DMS53 treated with DMSO at 0.1 percent for 48 hours (cell line): ENCODE measurements at regions not wholly inside any gene's neighbourhood (a gene's known extent, or its start where the extent isn't known, plus 50 kb on each side); places are given as distances from the start of the nearest gene placed in this dataset.

ENCODE experiments used
- DNase-seq: peaks from one replicate; lab custom pipeline; 2025; ENCODE audit not compliant: unreplicated experiment; lab: John Stamatoyannopoulos, UW

- no peak for DNase-seq
These were observed 355.4 kb downstream of the ETS1 start for GRCh38 chr11:128231845-128232410.

DNA sequence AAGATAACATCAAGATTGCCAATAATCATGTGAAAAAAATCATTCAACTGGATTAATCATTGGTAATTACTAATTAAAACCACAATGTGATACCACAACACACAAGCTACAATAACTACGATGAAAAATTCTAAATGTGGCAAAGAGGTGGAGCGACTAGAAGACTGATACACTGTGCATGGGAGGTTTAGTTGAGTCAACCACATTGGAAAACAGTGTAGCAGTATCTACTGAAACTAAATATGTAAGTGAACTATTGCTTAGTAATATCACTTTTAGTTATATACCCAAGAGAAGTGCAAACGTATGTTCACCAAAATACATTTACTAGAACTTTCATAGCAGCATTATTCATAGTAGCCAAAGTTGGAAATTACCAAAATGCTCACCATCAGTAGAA is 359.9 kb downstream of the ETS1 start:
- no peak for DNase-seq

DNA sequence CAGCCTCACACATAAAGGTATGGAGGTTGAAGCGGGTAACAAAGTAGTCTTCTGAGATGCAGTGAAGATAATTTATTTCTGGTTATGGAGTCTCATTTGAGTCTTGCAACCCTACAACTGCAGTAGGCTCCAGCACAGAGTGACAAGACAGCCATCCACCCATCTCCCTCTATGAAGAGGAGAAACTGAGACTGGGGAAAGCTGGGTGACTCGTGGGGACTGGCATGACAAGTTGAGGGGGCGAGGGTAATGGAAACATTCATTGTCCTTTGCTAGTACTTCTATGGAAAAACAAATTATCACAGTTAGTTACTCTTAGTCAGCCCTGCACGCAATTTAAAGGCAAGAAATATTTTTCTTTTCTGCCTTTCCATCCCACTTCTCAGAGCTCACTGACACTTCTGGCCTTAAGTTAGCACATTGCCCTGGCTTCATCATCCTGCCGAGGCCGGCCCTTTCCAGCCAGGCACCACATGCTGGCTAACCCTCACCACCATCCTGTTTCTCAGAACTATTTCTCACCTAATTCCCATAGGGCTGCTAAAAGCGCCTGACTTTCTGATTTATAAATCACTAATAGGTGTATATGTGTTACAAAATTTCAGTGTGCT is 361.1 kb downstream of the ETS1 start:
- DNase-seq = no peak

DNA sequence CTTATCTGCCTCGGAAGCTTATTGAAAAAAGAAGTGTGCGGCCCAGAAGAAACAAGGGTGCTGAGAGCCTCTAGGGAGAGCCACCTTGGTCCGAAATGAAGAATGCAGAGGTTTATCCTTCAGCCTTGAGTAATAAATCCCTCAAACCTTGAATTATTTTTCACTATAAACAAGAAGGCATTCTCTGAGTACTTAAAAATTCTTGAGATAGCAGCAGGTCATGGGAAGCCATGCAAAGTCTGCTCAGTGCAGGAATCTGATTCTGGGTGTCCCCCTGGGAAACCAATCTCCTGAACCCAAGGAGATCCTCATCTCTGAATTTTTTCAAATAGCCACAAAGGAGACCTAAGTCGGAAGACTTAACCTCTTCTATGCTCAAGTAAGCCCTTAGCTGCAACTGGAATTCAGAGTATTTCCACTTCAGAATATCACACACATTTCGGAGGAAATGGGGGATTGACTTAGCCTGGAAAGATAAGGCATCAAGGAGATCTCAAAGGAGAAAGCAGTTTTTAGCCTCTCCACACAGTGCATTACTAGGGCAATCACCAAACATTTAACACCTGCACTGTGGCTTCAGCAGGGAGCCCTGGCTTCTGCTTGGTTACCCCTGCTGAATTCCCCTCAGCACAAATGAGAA is 365.0 kb downstream of the ETS1 start:
- DNase-seq = no peak

GRCh38 chr11:128219731-128220120 is 367.6 kb downstream of the ETS1 start:
- DNase-seq = no peak

DNA sequence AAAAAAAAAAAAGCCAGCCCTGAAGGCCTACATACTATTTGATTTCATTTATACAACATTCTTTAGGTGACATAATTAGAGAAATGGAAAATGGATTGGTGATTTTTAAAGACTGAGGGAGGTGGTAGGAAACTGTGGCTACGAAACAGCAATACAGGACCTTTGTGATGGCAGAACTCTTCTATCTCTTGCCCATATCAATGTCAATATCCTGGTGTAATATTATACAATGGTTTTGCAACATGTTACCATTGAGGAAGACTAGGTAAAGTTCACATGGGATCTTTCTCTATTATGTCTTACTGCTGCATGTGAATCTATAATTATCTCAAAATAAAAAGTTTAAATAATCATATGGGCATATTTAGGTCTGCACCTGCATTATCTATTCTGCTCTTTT is 371.2 kb downstream of the ETS1 start:
- DNase-seq = no peak

- no peak for DNase-seq
These were observed 372.0 kb downstream of the ETS1 start for GRCh38 chr11:128215238-128215882.

DNA sequence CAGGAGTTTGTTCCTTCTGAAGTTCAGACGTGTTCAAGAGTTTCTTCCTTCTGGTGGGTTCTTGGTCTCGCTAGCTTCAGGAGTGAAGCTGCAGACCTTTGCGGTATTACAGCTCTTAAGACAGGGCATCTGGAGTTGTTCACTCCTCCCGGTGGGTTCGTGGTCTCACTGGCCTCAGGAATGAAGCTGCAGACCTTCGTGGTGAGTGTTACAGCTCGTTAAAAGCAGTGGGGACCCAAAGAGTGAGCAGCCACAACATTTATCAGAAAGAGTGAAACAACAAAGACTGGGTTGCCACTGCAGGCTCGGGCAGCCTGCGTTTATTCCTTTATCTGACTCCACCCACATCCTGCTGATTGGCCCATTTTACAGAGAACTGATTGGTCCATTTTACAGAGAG is 373.1 kb downstream of the ETS1 start:
- no peak for DNase-seq

GRCh38 chr11:128213461-128213860 is 373.9 kb downstream of the ETS1 start:
- DNase-seq = no peak

- no peak for DNase-seq
These were observed 375.0 kb downstream of the ETS1 start for GRCh38 chr11:128212324-128212723.

GRCh38 chr11:128210148-128210940 is 377.0 kb downstream of the ETS1 start:
- DNase-seq = peak; percentile 43

DNA sequence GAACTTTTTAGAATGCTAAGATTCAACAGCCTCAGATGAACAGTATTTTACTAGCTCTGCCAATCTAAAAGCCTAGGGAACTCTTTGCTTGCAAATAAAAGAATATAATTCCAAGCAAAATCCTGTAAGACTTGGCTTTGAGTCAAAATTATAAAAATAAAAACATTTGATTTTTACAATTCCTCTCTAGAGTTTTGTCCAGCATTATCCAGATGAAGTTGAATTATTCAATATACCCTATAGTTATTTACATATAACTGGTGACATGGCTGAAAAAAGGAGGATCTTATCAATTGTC is 378.3 kb downstream of the ETS1 start:
- no peak for DNase-seq

DNA sequence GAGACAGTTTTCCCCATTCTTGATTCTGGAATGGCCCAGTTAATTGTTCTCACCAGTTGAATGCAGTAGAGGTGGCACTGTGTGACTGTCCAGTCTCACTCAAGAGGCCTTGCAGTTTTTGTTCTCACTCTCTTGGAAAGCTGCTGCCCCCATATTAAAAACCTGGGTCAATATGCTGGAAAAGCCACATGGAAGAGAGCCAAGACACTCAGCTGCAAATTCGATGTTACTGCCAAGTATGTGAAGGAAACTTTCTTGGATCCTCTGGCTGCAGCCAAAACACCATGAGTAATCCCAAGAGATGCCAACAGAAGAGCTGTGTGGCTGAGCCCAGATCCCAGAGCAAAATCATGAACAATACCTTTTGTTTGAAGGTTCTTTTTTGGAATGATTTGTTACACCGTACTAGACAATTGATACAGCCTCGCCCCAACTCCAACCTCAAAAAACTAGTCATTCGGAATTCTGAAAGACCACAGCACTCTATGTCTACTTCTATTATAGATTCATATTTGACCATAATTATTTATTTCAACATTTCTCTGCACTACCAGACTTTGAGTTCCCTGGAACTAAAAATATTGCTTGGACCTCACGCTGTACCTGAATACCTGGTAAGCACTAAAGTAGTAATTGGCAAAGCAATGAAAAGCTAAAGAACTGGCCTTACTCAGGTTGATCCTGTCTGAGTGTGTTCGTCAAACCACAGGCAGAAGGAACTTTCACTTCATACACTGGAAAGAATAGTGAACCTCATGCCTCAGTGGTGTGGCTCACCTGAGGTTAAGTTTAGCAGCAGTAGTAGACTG is 378.8 kb downstream of the ETS1 start:
- no peak for DNase-seq

- no peak for DNase-seq
These were observed 379.5 kb downstream of the ETS1 start for GRCh38 chr11:128207861-128208321.

GRCh38 chr11:128206461-128206860 is 380.9 kb downstream of the ETS1 start:
- DNase-seq = no peak

DNA sequence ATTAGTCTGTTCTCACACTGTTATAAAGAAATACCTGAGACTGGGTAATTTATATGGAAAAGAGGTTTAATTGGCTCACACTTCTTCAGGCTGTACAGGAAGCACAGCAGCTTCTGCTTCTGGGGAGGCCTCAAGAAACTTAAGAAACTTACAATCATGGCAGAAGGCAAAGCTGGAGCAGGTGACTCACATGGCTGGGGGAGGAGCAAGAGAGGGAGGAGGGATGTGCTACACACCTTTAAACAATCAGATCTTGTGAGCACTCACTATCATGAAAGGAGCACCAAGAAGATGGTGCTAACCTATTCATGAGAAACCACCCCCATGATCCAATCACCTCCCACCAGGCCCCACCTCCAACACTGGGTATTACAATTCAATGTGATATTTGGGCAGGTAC is 381.6 kb downstream of the ETS1 start:
- no peak for DNase-seq

GRCh38 chr11:128204898-128205297 is 382.5 kb downstream of the ETS1 start:
- no peak for DNase-seq

DNA sequence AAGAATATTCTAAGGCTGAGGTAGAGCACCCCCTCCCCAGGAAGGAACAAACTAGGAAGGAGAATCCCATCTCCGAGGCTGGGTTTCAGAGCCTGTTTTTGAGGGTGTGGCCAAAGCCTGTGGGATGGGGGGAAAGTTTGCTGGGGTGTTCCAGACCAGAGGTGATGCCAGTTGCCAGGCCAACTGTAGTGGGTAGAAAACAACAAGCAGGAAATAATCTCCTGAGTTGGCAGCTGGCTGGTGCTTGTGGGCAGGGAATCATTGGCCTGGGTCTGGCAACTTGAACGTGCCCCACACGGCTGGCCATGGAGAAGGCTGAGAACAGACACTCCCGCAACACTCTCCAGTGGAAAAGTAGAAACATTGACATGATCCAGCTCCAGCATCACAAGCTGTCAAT is 385.6 kb downstream of the ETS1 start:
- no peak for DNase-seq

- no peak for DNase-seq
These were observed 386.3 kb downstream of the ETS1 start for GRCh38 chr11:128201009-128201408.

GRCh38 chr11:128200467-128200866 is 386.9 kb downstream of the ETS1 start:
- no peak for DNase-seq
